Panc1 (cell line): ENCODE measurements at regions not wholly inside any gene's neighbourhood (a gene's known extent, or its start where the extent isn't known, plus 50 kb on each side); places are given as distances from the start of the nearest gene placed in this dataset.

Experiments used
- ATAC-seq: fragments of 200-7000 bp; cut with Tn5 transposase; 2 replicates; pipeline ENCODE4 v1.9.1; 2020; ENCODE audit warnings: mild to moderate bottlenecking, moderate library complexity
- BruUV-seq: library from RNA; stranded (reverse); fragments of 400-500 nt; replicated peaks from 2 replicates; lab custom pipeline; 2021; lab: Mats Ljungman, UMichigan
- CTCF ChIA-PET: fragments of 300-600 bp; sonication (Branson Sonifier 250); formaldehyde crosslinking; loops from one replicate; lab custom pipeline; 2022; ENCODE audit warnings: antibody characterized with exemption; lab: Charles Lee
- POLR2A ChIA-PET: fragments of 300-600 bp; sonication (Branson Sonifier 250); formaldehyde crosslinking; loops from one replicate; lab custom pipeline; 2022; ENCODE audit warnings: antibody characterized with exemption; lab: Charles Lee
- DNase-seq: peaks from one replicate; pipeline ENCODE4 v3.0.0-alpha.2; 2010; ENCODE audit warnings: low read depth, low spot score
- H3K27ac ChIP-seq: 2 replicates; pipeline ENCODE4 v1.5.1; 2011; ENCODE audit warnings: mild to moderate bottlenecking, low read length, inconsistent platforms
- H3K27me3 ChIP-seq: fragments of 200-500 bp; sonication (Bioruptor generic); 2 replicates; pipeline ENCODE4 v1.6.0; 2014; ENCODE audit warnings: low read length, inconsistent platforms; ENCODE audit not compliant: control insufficient read depth, insufficient read depth
- H3K36me3 ChIP-seq: fragments of 200-500 bp; sonication (Bioruptor generic); 2 replicates; pipeline ENCODE4 v1.5.1; 2014; ENCODE audit warnings: inconsistent platforms, mild to moderate bottlenecking, low read length, moderate library complexity; ENCODE audit not compliant: control insufficient read depth, insufficient read depth
- H3K4me1 ChIP-seq: 2 replicates; pipeline ENCODE4 v1.5.1; 2011; ENCODE audit warnings: inconsistent platforms, mild to moderate bottlenecking, low read length, moderate library complexity; ENCODE audit not compliant: control insufficient read depth, insufficient read depth
- H3K4me3 ChIP-seq, 2 experiments: 2 replicates each; pipeline ENCODE4 v1.5.1; 2011 to 2012; ENCODE audit warnings: low read depth in 2 of 2, low read length in 2 of 2, mild to moderate bottlenecking in 2 of 2, inconsistent platforms in 1 of 2, moderate library complexity in 1 of 2
- H3K9me3 ChIP-seq: fragments of 200-500 bp; sonication (Bioruptor generic); 2 replicates; pipeline ENCODE4 v1.5.1; 2014; ENCODE audit warnings: low read depth, mild to moderate bottlenecking, inconsistent platforms, low read length, moderate library complexity; ENCODE audit not compliant: control insufficient read depth, insufficient read depth
- POLR2AphosphoS5 ChIP-seq: IDR thresholded peaks from 2 replicates; pipeline ENCODE4 v1.6.1; 2012; ENCODE audit warnings: mild to moderate bottlenecking, low read depth, low read length, moderate library complexity
- SIN3A ChIP-seq: IDR thresholded peaks from 2 replicates; pipeline ENCODE4 v1.6.1; 2012; ENCODE audit warnings: low read depth, mild to moderate bottlenecking, low read length, moderate library complexity, borderline replicate concordance; ENCODE audit not compliant: insufficient read depth
- TCF7L2 ChIP-seq: IDR thresholded peaks from 2 replicates; pipeline ENCODE4 v1.6.1; 2011; ENCODE audit warnings: mild to moderate bottlenecking, low read depth, low read length, inconsistent platforms
- in situ Hi-C: cut with HindIII; loops from 2 replicates; pipeline ENCODE4 v1.10.0; 2016; ENCODE audit warnings: low sequenced_read_pairs, low pct_unique_long_range_greater_than_20kb
- intact Hi-C: fragments of 100-400 bp; cut with micrococcal nuclease; formaldehyde crosslinking; loops from one replicate; pipeline ENCODE4 v1.10.0; 2022; ENCODE audit not compliant: unreplicated experiment
- TF ChIP-seq, protein P1 (sequence below): fragments of 450-650 bp; IDR thresholded peaks from 2 replicates; pipeline ENCODE4 v1.5.1; 2017; ENCODE audit warnings: mild to moderate bottlenecking
- TF ChIP-seq, protein P2 (sequence below), 2 experiments: IDR thresholded peaks; 2 replicates each; pipeline ENCODE4 v1.6.1; 2011 to 2012; ENCODE audit warnings: low read depth in 2 of 2, control low read depth in 1 of 2, low read length in 1 of 2, mild to moderate bottlenecking in 1 of 2, moderate library complexity in 1 of 2; ENCODE audit not compliant: insufficient read depth in 1 of 2

DNA sequence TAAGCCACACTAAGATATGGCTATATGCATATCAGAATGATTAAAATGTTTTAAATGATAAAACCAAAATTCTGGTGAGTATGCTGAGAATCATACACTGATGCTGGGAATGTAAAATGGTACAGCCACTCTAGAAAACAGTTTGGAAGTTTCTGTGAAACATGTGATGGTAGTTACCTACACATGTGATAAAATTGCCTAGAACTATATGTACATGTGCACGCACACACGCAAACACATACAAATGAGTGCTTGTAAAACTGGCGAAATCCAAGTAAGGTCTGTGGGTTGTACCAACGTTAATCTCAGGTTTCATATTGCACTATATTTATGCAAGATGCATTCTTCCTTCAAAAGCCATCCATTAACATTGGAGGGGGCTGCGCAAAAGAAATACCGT lies 195.0 kb upstream of the RAB6C start:
- in situ Hi-C loops = no loop called here

DNA sequence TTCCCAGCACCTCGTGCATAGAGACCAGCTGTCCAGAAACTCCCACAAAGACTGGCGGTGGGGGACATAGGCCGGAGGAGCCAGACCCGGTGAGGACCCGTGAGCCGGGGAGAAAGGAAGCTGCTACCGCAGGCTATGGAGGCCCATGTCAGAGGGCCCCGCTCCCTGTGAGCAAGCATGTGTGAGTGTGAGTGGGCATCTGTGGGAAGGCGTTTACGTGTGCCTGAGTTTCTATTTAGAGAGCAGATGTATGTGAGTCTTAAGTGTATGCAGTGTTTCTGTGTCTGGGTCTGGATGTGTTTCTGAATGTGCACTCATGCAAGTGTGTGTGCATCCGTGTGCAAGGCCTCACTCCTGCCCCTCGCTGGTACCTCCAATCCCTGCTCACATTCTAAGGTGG lies 187.8 kb upstream of the RAB6C start:
- POLR2A ChIA-PET = no interaction called here
- CTCF ChIA-PET = no interaction called here
- in situ Hi-C loops = no loop called here

More for the DNA sequence above, 195.0 kb upstream of the RAB6C start:
- BruUV-seq = no TSS peak
- Histone ChIP-seq H3K36me3 (no peaks in the 10 kb centered on the region), H3K4me1 (0 out of 2 replicates have a peak, but pooled peaks cover 2% of the 10 kb centered on the region), H3K4me3 (no peak overlapping the region), H3K27me3 (no peaks in the 10 kb centered on the region), H3K9me3 (no peaks in the 10 kb centered on the region), H3K27ac (no peak overlapping the region)
- POLR2A ChIA-PET = no interaction called here
- intact Hi-C loops = no loop called here
- TF ChIP-seq POLR2AphosphoS5 (no peak), SIN3A (no peak), TCF7L2 (no peak)
- TF ChIP-seq, protein P1, sequence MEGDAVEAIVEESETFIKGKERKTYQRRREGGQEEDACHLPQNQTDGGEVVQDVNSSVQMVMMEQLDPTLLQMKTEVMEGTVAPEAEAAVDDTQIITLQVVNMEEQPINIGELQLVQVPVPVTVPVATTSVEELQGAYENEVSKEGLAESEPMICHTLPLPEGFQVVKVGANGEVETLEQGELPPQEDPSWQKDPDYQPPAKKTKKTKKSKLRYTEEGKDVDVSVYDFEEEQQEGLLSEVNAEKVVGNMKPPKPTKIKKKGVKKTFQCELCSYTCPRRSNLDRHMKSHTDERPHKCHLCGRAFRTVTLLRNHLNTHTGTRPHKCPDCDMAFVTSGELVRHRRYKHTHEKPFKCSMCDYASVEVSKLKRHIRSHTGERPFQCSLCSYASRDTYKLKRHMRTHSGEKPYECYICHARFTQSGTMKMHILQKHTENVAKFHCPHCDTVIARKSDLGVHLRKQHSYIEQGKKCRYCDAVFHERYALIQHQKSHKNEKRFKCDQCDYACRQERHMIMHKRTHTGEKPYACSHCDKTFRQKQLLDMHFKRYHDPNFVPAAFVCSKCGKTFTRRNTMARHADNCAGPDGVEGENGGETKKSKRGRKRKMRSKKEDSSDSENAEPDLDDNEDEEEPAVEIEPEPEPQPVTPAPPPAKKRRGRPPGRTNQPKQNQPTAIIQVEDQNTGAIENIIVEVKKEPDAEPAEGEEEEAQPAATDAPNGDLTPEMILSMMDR = no peak
- TF ChIP-seq, protein P2, sequence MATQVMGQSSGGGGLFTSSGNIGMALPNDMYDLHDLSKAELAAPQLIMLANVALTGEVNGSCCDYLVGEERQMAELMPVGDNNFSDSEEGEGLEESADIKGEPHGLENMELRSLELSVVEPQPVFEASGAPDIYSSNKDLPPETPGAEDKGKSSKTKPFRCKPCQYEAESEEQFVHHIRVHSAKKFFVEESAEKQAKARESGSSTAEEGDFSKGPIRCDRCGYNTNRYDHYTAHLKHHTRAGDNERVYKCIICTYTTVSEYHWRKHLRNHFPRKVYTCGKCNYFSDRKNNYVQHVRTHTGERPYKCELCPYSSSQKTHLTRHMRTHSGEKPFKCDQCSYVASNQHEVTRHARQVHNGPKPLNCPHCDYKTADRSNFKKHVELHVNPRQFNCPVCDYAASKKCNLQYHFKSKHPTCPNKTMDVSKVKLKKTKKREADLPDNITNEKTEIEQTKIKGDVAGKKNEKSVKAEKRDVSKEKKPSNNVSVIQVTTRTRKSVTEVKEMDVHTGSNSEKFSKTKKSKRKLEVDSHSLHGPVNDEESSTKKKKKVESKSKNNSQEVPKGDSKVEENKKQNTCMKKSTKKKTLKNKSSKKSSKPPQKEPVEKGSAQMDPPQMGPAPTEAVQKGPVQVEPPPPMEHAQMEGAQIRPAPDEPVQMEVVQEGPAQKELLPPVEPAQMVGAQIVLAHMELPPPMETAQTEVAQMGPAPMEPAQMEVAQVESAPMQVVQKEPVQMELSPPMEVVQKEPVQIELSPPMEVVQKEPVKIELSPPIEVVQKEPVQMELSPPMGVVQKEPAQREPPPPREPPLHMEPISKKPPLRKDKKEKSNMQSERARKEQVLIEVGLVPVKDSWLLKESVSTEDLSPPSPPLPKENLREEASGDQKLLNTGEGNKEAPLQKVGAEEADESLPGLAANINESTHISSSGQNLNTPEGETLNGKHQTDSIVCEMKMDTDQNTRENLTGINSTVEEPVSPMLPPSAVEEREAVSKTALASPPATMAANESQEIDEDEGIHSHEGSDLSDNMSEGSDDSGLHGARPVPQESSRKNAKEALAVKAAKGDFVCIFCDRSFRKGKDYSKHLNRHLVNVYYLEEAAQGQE (IDR thresholded peaks at IDR 0.05; ENCODE audit: insufficient read depth in 1 of 2, low read depth in 2 of 2, low read length in 1 of 2) = no peak
- no peak for DNase-seq
- CTCF ChIA-PET = no interaction called here
- ATAC-seq = no peak

More for the DNA sequence above, 187.8 kb upstream of the RAB6C start:
- H3K9me3 ChIP-seq = no peaks in the 10 kb centered on the region
- H3K27ac ChIP-seq = no peak overlapping the region
- ATAC-seq (no peak), DNase-seq (no peak)
- H3K4me3 ChIP-seq = no peak overlapping the region
- no peaks in the 10 kb centered on the region for H3K36me3 ChIP-seq
- intact Hi-C loops = no loop called here
- TF ChIP-seq SIN3A (no peak), POLR2AphosphoS5 (no peak), TCF7L2 (no peak)
- TF ChIP-seq, protein P1 = no peak
- TF ChIP-seq, protein P2 (IDR thresholded peaks at IDR 0.05; ENCODE audit: insufficient read depth in 1 of 2, low read depth in 2 of 2, low read length in 1 of 2) = no peak
- H3K4me1 ChIP-seq = no peaks in the 10 kb centered on the region
- no peaks in the 10 kb centered on the region for H3K27me3 ChIP-seq
- BruUV-seq = no TSS peak
